Choroid plexus epithelial cell (primary cell): ENCODE measurements at regions not wholly inside any gene's neighbourhood (a gene's known extent, or its start where the extent isn't known, plus 50 kb on each side); places are given as distances from the start of the nearest gene placed in this dataset.

Experiments
- DNase-seq: peaks from one replicate; pipeline ENCODE4 v3.0.0-alpha.2; 2010; ENCODE audit warnings: low read depth
- H3K4me3 ChIP-seq: 2 replicates; pipeline ENCODE4 v1.5.1; 2011; ENCODE audit warnings: low read depth, mild to moderate bottlenecking, control low read depth, low read length, moderate library complexity
- CTCF ChIP-seq: conservative IDR thresholded peaks from 2 replicates; pipeline ENCODE4 v1.5.1; 2011; ENCODE audit warnings: low read depth, mild to moderate bottlenecking, control low read depth, inconsistent platforms, low read length, moderate library complexity

- no peak overlapping the region for H3K4me3 ChIP-seq
- no peak for TF ChIP-seq CTCF
- no peak for DNase-seq
Observed at GRCh38 chr1:177824508-177824982, 145.3 kb downstream of the SEC16B start.

GRCh38 chr1:177820213-177820612, 149.6 kb downstream of the SEC16B start:
- H3K4me3 ChIP-seq, result no peak overlapping the region
- no peak for DNase-seq
- TF ChIP-seq CTCF, result no peak

- no peak for TF ChIP-seq CTCF
- DNase-seq, result no peak
- H3K4me3 ChIP-seq, result no peak overlapping the region
Observed at GRCh38 chr1:177817937-177818875, 151.7 kb downstream of the SEC16B start.

GRCh38 chr1:177812650-177813049, 157.2 kb downstream of the SEC16B start:
- H3K4me3 ChIP-seq, result no peak overlapping the region
- DNase-seq, result no peak
- no peak for TF ChIP-seq CTCF

GRCh38 chr1:177812144-177812543, 157.7 kb downstream of the SEC16B start:
- no peak for TF ChIP-seq CTCF
- DNase-seq, result no peak
- no peak overlapping the region for H3K4me3 ChIP-seq

GRCh38 chr1:177811429-177811828, 158.4 kb downstream of the SEC16B start:
- TF ChIP-seq CTCF, result no peak
- no peak for DNase-seq
- no peak overlapping the region for H3K4me3 ChIP-seq

GRCh38 chr1:177809819-177810218, 160.0 kb downstream of the SEC16B start:
- no peak overlapping the region for H3K4me3 ChIP-seq
- DNase-seq, result no peak
- no peak for TF ChIP-seq CTCF
